GOT3 (cell line): ENCODE measurements at regions not wholly inside any gene's neighbourhood (a gene's known extent, or its start where the extent isn't known, plus 50 kb on each side); places are given as distances from the start of the nearest gene placed in this dataset.
"Not testable (repeated sequence)": the region's sequence is repeated elsewhere in the genome, so short reads cannot be mapped to it uniquely, and the experiment has no call there.

Experiments
- DNase-seq: peaks from one replicate; lab custom pipeline; 2025; ENCODE audit warnings: mixed read lengths; lab: John Stamatoyannopoulos, UW

DNA sequence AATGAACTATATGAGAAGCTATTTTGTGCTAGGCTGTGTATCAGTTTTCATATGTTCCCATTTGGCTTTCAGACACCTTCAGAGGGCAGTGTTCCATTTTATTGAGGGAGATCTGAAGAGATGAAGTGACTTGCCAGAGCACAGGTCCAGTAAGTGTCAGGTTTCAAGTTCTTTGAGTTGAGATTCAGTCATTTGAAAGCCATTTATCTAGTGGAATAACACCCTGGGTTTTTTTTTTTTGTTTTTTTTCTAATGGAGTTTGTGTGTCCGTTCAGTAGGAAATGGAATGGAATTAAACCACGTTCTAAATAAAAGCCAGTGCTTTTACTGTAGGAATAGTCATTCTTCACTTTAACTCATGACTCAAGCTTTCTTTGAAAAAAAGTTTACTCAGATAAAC is 652.9 kb upstream of the USP24 start:
- DNase-seq, result no peak

DNA sequence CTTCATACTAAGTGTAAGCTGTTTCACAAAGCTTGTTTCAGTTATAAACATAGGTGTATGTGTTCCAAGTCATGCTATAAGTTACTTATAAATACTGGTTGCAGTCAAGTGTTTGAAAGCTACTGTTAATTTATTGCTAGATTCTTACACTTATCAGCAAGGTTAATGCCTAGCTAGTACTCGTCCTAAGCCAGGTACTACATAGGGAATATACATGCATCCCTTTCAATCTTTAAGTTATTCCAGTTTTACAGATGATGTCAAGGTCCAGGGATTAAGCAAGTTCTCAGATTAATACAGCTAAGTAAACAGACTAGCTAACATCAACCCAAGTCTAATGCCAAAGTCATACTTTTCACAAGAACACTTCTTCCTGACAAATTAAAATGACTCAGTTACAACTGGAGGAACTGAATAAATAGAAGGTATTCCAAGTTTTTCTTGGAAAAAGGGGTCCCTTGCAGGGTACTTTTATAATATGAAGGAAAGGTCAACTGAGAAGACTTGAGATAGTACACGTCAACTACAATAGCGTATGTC is 652.2 kb upstream of the USP24 start:
- no peak for DNase-seq

- not testable (repeated sequence) for DNase-seq
Measured at GRCh38 chr1:55865778-55866177, 650.6 kb upstream of the USP24 start.

GRCh38 chr1:55864251-55864650 is 649.1 kb upstream of the USP24 start:
- no peak for DNase-seq

GRCh38 chr1:55861676-55862340 is 646.6 kb upstream of the USP24 start:
- DNase-seq, result no peak

GRCh38 chr1:55860798-55861519 is 645.8 kb upstream of the USP24 start:
- no peak for DNase-seq

- no peak for DNase-seq
Measured at GRCh38 chr1:55860326-55860725, 645.2 kb upstream of the USP24 start.

DNA sequence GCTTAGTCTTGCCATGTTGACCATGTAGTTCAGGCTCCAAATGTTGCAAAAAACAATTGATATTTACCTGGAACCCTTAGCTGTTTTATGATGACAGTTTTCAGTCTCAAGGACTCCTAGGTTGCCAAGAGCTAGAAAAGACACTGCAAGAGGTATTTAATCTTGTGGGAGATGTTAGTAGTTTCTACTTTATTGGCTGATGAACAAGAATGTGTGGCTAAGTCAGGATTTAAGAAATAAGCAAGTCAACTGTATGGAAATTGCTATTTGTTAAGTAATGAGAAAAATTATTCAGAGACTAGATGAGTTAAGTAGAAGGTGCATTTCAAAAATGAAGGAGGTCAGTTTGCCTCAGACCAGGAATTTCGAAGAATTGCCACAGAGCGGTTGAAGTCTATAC is 639.7 kb upstream of the USP24 start:
- no peak for DNase-seq

- DNase-seq, result no peak
Measured at GRCh38 chr1:55848906-55849305, 633.7 kb upstream of the USP24 start.

DNA sequence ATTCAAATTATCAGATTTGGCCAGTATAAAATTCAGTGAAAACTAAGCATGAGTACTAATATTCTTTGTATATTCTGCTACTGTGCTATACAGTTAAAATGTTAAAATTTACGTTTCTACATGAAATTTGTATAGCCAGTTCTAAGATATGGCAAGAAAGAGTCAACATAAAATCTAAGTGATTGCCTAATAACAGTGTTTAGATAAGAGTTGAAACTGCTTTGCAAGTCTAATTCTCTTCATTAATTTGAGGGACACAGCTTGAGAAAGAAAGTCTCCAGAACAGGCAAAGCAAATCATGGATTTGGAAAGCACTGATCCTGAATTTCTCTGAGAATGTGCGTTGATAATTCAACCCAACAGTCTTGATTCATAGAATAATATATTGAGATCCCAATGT is 630.9 kb upstream of the USP24 start:
- no peak for DNase-seq

DNA sequence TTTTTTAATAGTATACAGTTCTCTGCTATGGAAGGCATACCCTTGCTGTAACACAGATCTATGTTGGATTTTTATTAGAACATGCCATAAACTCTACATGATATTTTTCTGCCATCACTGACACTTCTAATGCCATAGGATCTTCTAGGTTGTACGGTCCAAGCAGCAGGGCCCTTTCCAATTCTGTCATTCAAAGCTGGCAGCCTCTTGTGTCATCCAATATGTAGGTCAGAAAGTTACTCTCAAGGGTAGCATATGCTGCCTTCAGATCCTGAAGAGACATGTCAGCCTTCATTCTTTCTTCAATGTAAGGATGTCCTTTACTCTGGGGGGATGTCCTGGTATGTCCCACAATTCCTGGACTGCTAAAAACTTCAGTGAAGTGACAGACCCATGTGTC is 629.2 kb upstream of the USP24 start:
- DNase-seq, result no peak

- no peak for DNase-seq
Measured at GRCh38 chr1:55839626-55840025, 624.5 kb upstream of the USP24 start.

GRCh38 chr1:55839221-55839620 is 624.1 kb upstream of the USP24 start:
- no peak for DNase-seq

GRCh38 chr1:55836086-55836485 is 620.9 kb upstream of the USP24 start:
- DNase-seq, result no peak

DNA sequence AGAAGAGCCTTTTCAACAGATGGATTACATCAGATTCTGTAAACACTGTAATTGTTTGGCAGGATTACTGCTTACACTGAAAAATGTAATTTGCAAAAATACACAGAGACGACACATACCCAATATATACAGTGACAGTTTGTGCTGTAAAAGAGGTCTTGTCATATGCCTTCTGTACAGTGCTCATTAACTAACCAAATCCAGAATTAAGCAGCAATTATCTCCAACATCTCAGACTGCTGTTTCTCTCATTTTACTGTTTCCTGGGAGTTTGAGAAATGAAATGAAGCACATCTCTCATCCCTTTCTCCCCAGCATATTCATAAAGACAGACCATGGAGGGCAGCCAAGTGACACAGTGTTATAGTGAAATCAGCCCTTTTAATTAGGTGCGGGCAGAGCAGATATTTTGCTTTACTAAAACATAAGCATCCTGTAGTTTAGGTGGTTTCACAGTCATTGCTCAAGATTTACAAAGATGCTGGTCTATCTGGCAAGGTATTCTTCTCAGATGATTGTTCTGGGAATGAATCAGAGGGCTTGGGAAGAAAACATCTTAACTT is 618.4 kb upstream of the USP24 start:
- no peak for DNase-seq

- DNase-seq, result no peak
Measured at GRCh38 chr1:55831759-55832158, 616.6 kb upstream of the USP24 start.

GRCh38 chr1:55828044-55828443 is 612.9 kb upstream of the USP24 start:
- no peak for DNase-seq

GRCh38 chr1:55827350-55827749 is 612.2 kb upstream of the USP24 start:
- DNase-seq, result no peak

- no peak for DNase-seq
Measured at GRCh38 chr1:55826381-55827080, 611.4 kb upstream of the USP24 start.

- no peak for DNase-seq
Measured at GRCh38 chr1:55825461-55825860, 610.3 kb upstream of the USP24 start.

DNA sequence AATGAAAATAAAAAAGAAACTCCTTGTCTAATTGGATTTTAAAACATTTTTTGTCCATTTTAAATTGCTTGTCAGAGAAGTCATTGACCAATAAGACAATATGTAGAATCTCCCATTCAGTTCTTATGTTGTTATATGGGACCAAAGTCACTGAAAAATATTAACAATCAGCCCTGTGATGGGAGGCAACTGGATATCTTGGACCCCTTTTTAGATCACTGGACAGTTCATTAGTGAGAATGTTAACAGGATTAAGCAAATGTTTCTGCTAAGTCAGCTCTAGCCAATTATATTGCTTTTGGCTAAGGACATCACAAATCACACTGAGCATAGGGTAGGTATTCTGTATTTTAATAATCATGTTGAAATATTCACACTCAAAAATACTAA is 609.1 kb upstream of the USP24 start:
- no peak for DNase-seq

- DNase-seq, result no peak
Measured at GRCh38 chr1:55823541-55824250, 608.5 kb upstream of the USP24 start.
